Caco-2 (cell line): ENCODE measurements at regions not wholly inside any gene's neighbourhood (a gene's known extent, or its start where the extent isn't known, plus 50 kb on each side); places are given as distances from the start of the nearest gene placed in this dataset.
"Not testable (repeated sequence)": the region's sequence is repeated elsewhere in the genome, so short reads cannot be mapped to it uniquely, and the experiment has no call there.

Experiments used
- BruUV-seq: library from RNA; stranded (reverse); fragments of 400-500 nt; replicated peaks from 2 replicates; lab custom pipeline; 2021; lab: Mats Ljungman, UMichigan
- CTCF ChIA-PET: fragments of 300-600 bp; sonication (Branson Sonifier 250); formaldehyde crosslinking; loops from one replicate; lab custom pipeline; 2022; ENCODE audit warnings: antibody characterized with exemption; lab: Charles Lee
- POLR2A ChIA-PET: fragments of 300-600 bp; sonication (Branson Sonifier 250); formaldehyde crosslinking; loops from one replicate; lab custom pipeline; 2022; ENCODE audit warnings: antibody characterized with exemption; lab: Charles Lee
- DNase-seq, 2 experiments: peaks; one replicate each; pipeline versions ENCODE4 v3.0.0 to v3.0.0-alpha.2; 2020 to 2022
- H3K27me3 ChIP-seq: replicated peaks from 2 replicates; pipeline ENCODE4 v1.6.0; 2011; ENCODE audit warnings: low read length; ENCODE audit not compliant: control insufficient read depth, insufficient read depth
- H3K36me3 ChIP-seq: 2 replicates; pipeline ENCODE4 v1.5.1; 2011; ENCODE audit warnings: low read length; ENCODE audit not compliant: control insufficient read depth, insufficient read depth
- H3K4me1 ChIP-seq: fragments of 250-450 bp; sonication (Bioruptor Pico); 2 replicates; pipeline ENCODE4 v1.5.1; 2020; ENCODE audit warnings: mild to moderate bottlenecking
- H3K4me3 ChIP-seq: 2 replicates; pipeline ENCODE4 v1.5.1; 2011; ENCODE audit warnings: low read depth, mild to moderate bottlenecking, control low read depth, low read length
- H3K9me3 ChIP-seq: fragments of 250-450 bp; sonication (Bioruptor Pico); 2 replicates; pipeline ENCODE4 v1.5.1; 2020; ENCODE audit warnings: mild to moderate bottlenecking, moderate library complexity
- H3K27ac Mint-ChIP-seq: one replicate; pipeline ENCODE4 v1.8.0; 2022; ENCODE audit warnings: mixed read lengths; ENCODE audit not compliant: unreplicated experiment
- H3K27me3 Mint-ChIP-seq: one replicate; pipeline ENCODE4 v1.8.0; 2022; ENCODE audit warnings: mixed read lengths; ENCODE audit not compliant: insufficient read depth, unreplicated experiment
- H3K36me3 Mint-ChIP-seq: one replicate; pipeline ENCODE4 v1.8.0; 2022; ENCODE audit warnings: mild to moderate bottlenecking, mixed read lengths; ENCODE audit not compliant: insufficient read depth, unreplicated experiment
- H3K4me1 Mint-ChIP-seq: one replicate; pipeline ENCODE4 v1.8.0; 2022; ENCODE audit warnings: low read depth, mixed read lengths; ENCODE audit not compliant: unreplicated experiment
- H3K4me3 Mint-ChIP-seq: one replicate; pipeline ENCODE4 v1.8.0; 2022; ENCODE audit warnings: mild to moderate bottlenecking, moderate library complexity, mixed read lengths; ENCODE audit not compliant: unreplicated experiment
- H3K9me3 Mint-ChIP-seq: one replicate; pipeline ENCODE4 v1.8.0; 2022; ENCODE audit warnings: mixed read lengths; ENCODE audit not compliant: unreplicated experiment
- CTCF ChIP-seq, 2 experiments: fragments of 200-600 bp in 1 of 2; IDR thresholded peaks; 1 replicate in 1 of 2; 2 replicates in 1 of 2; pipeline versions ENCODE4 v1.5.1 to v1.8.0; 2011 to 2022; ENCODE audit warnings: antibody characterized with exemption in 1 of 2, control low read depth in 1 of 2, inconsistent platforms in 1 of 2, low read depth in 1 of 2, low read length in 1 of 2, mild to moderate bottlenecking in 1 of 2, moderate library complexity in 1 of 2; ENCODE audit not compliant: insufficient read depth in 1 of 2, severe bottlenecking in 1 of 2, unreplicated experiment in 1 of 2
- intact Hi-C: fragments of 100-400 bp; cut with micrococcal nuclease; formaldehyde crosslinking; loops from one replicate; pipeline ENCODE4 v1.10.0; 2022; ENCODE audit not compliant: unreplicated experiment

GRCh38 chrX:147522981-147523380, 388.7 kb upstream of the FMR1 start:
- CTCF ChIA-PET, result no interaction called here
- no peaks in the 10 kb centered on the region for H3K36me3 Mint-ChIP-seq
- intact Hi-C loops, result no loop called here

GRCh38 chrX:147533426-147533825, 378.3 kb upstream of the FMR1 start:
- Mint-ChIP-seq H3K4me1 (no peaks in the 10 kb centered on the region), H3K27ac (no peak overlapping the region), H3K27me3 (peaks cover 3% of the 10 kb centered on the region), H3K9me3 (no peaks in the 10 kb centered on the region), H3K4me3 (no peak overlapping the region), H3K36me3 (no peaks in the 10 kb centered on the region)
- H3K36me3 ChIP-seq, result no peaks in the 10 kb centered on the region
- no peak for TF ChIP-seq CTCF (IDR thresholded peaks at IDR 0.05; ENCODE audit: insufficient read depth in 1 of 2, low read depth in 1 of 2, low read length in 1 of 2, severe bottlenecking in 1 of 2, unreplicated experiment in 1 of 2)
- no TSS peak for BruUV-seq
- POLR2A ChIA-PET, result no interaction called here
- CTCF ChIA-PET, result no interaction called here
- intact Hi-C loops, result no loop called here
- H3K4me3 ChIP-seq, result no peak overlapping the region
- no peak for DNase-seq
- no peaks in the 10 kb centered on the region for H3K4me1 ChIP-seq
- no peaks in the 10 kb centered on the region for H3K27me3 ChIP-seq
- H3K9me3 ChIP-seq, result no peaks in the 10 kb centered on the region

More at GRCh38 chrX:147522981-147523380, 388.7 kb upstream of the FMR1 start:
- no peaks in the 10 kb centered on the region for H3K27me3 Mint-ChIP-seq
- Histone ChIP-seq H3K4me1 (no peaks in the 10 kb centered on the region), H3K9me3 (no peaks in the 10 kb centered on the region), H3K4me3 (no peak overlapping the region), H3K36me3 (no peaks in the 10 kb centered on the region), H3K27me3 (no peaks in the 10 kb centered on the region)
- DNase-seq, result no peak
- POLR2A ChIA-PET, result no interaction called here
- no peak for TF ChIP-seq CTCF (IDR thresholded peaks at IDR 0.05; ENCODE audit: insufficient read depth in 1 of 2, low read depth in 1 of 2, low read length in 1 of 2, severe bottlenecking in 1 of 2, unreplicated experiment in 1 of 2)
- H3K4me3 Mint-ChIP-seq, result no peak overlapping the region
- H3K4me1 Mint-ChIP-seq, result no peaks in the 10 kb centered on the region
- no peaks in the 10 kb centered on the region for H3K9me3 Mint-ChIP-seq
- no peak overlapping the region for H3K27ac Mint-ChIP-seq
- no TSS peak for BruUV-seq

- ChIA-PET CTCF (no interaction called here), POLR2A (no interaction called here)
- H3K9me3 ChIP-seq, result no peaks in the 10 kb centered on the region
- no peaks in the 10 kb centered on the region for H3K27me3 ChIP-seq
- no peak for TF ChIP-seq CTCF (IDR thresholded peaks at IDR 0.05; ENCODE audit: insufficient read depth in 1 of 2, low read depth in 1 of 2, low read length in 1 of 2, severe bottlenecking in 1 of 2, unreplicated experiment in 1 of 2)
- no peaks in the 10 kb centered on the region for H3K36me3 Mint-ChIP-seq
- H3K9me3 Mint-ChIP-seq, result no peaks in the 10 kb centered on the region
- no peak overlapping the region for H3K4me3 Mint-ChIP-seq
- no TSS peak for BruUV-seq
- H3K4me3 ChIP-seq, result no peak overlapping the region
- H3K4me1 Mint-ChIP-seq, result no peaks in the 10 kb centered on the region
- intact Hi-C loops, result no loop called here
- DNase-seq, result no peak
- no peaks in the 10 kb centered on the region for H3K4me1 ChIP-seq
- peaks cover 3% of the 10 kb centered on the region for H3K27me3 Mint-ChIP-seq
- H3K27ac Mint-ChIP-seq, result no peak overlapping the region
- H3K36me3 ChIP-seq, result no peaks in the 10 kb centered on the region
Measured at GRCh38 chrX:147537172-147537571, 374.5 kb upstream of the FMR1 start.

GRCh38 chrX:147548023-147548422, 363.7 kb upstream of the FMR1 start:
- BruUV-seq, H3K9me3 Mint-ChIP-seq: not testable (repeated sequence)

More at GRCh38 chrX:147548023-147548422, 363.7 kb upstream of the FMR1 start:
- intact Hi-C loops, H3K27ac Mint-ChIP-seq, H3K27me3 ChIP-seq, H3K4me1 Mint-ChIP-seq, H3K27me3 Mint-ChIP-seq, H3K4me3 Mint-ChIP-seq, DNase-seq, H3K36me3 Mint-ChIP-seq, H3K4me1 ChIP-seq, POLR2A ChIA-PET, H3K9me3 ChIP-seq, CTCF ChIA-PET, H3K4me3 ChIP-seq, H3K36me3 ChIP-seq: not testable (repeated sequence)
